ENCODE measurements at regions not wholly inside any gene's neighbourhood (a gene's known extent, or its start where the extent isn't known, plus 50 kb on each side); places are given as distances from the start of the nearest gene placed in this dataset.
A peak's percentile ranks its signal among the peaks of the same experiment; 100 is the strongest.
"Not testable (repeated sequence)": the region's sequence is repeated elsewhere in the genome, so short reads cannot be mapped to it uniquely, and the experiment has no call there.

DNA sequence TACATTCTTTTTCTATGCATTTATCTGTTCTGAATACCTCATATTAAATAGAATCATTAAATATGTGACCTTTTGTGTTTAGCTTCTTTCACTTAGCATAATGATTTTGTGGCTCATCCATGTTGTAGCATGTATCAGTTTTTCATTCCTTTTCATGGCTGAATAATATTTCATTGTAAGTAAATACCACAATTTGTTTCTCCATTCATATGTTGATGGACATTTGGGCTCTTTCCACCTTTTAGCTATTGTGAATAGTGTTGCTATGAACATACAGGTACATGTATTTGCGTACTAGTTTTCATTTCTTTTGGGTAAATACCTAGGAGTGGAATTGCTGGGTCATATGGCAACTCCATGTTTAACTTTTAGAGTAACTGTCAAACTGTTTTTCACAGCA lies 85.1 kb downstream of the GNL3L start:
- Histone ChIP-seq H3K27me3 (replicated peaks; ENCODE audit: control insufficient read depth, insufficient read depth, low read length, poor library complexity, severe bottlenecking) (no peaks in the 10 kb centered on the region), H3K4me1 (ENCODE audit: control insufficient read depth, insufficient read depth, low read length, poor library complexity, severe bottlenecking) (no peaks in the 10 kb centered on the region), H3K9me3 (ENCODE audit: control insufficient read depth, low read length) (no peaks in the 10 kb centered on the region), H3K27ac (ENCODE audit: insufficient read depth, low read length, poor library complexity, severe bottlenecking) (no peak overlapping the region), H3K36me3 (ENCODE audit: control insufficient read depth, insufficient read depth, low read length) (no peaks in the 10 kb centered on the region), H3K4me3 (ENCODE audit: insufficient read depth, low read depth, low read length, poor library complexity, severe bottlenecking) (no peak overlapping the region)
- no peak for DNase-seq

DNA sequence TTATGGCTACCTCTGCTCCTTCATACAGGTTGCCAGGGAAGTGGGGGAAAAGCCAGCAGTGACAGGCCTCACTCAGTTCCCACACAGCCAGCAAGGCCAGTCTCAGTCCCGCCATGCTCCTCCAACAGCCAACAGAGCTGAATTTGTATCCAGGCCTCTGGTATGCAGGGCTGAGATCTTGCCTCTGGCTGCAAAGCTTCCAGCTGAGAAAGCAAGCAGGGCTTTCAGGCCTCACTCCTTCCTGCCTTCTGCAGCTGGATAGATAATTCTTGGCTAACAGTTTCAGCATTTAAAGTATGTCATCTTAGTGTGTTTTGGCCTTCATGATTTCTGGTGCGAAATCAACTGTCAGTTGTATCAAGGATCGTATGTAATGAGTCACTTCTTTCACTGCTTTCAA lies 103.6 kb downstream of the GNL3L start:
- no peaks in the 10 kb centered on the region for H3K36me3 ChIP-seq (ENCODE audit: control insufficient read depth, insufficient read depth, low read length)
- no peak overlapping the region for H3K27ac ChIP-seq (ENCODE audit: insufficient read depth, low read length, poor library complexity, severe bottlenecking)
- no peak overlapping the region for H3K4me3 ChIP-seq (ENCODE audit: insufficient read depth, low read depth, low read length, poor library complexity, severe bottlenecking)
- H3K4me1 ChIP-seq (ENCODE audit: control insufficient read depth, insufficient read depth, low read length, poor library complexity, severe bottlenecking), result no peaks in the 10 kb centered on the region
- no peak for DNase-seq
- no peaks in the 10 kb centered on the region for H3K9me3 ChIP-seq (ENCODE audit: control insufficient read depth, low read length)
- no peaks in the 10 kb centered on the region for H3K27me3 ChIP-seq (replicated peaks; ENCODE audit: control insufficient read depth, insufficient read depth, low read length, poor library complexity, severe bottlenecking)

DNA sequence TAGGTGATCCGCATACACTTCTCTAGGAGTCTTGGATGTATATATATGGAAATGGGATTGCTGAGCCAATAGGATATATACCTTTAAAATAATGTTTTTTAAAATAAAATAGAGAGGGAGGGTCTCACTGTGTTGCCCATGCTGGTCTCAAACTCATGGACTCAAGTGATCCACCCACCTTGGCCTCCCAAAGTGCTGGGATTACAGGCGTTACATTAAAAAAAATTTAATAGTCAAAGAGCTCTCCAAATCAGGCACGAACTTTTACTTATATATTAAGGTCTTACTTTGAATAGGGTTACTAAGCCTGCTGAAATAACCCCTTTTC lies 109.0 kb downstream of the GNL3L start:
- Histone ChIP-seq H3K9me3 (ENCODE audit: control insufficient read depth, low read length) (no peaks in the 10 kb centered on the region), H3K27ac (ENCODE audit: insufficient read depth, low read length, poor library complexity, severe bottlenecking) (peak overlapping the region; percentile 94), H3K36me3 (ENCODE audit: control insufficient read depth, insufficient read depth, low read length) (no peaks in the 10 kb centered on the region), H3K4me1 (ENCODE audit: control insufficient read depth, insufficient read depth, low read length, poor library complexity, severe bottlenecking) (no peaks in the 10 kb centered on the region), H3K27me3 (replicated peaks; ENCODE audit: control insufficient read depth, insufficient read depth, low read length, poor library complexity, severe bottlenecking) (no peaks in the 10 kb centered on the region), H3K4me3 (ENCODE audit: insufficient read depth, low read depth, low read length, poor library complexity, severe bottlenecking) (no peak overlapping the region)
- no peak for DNase-seq

DNA sequence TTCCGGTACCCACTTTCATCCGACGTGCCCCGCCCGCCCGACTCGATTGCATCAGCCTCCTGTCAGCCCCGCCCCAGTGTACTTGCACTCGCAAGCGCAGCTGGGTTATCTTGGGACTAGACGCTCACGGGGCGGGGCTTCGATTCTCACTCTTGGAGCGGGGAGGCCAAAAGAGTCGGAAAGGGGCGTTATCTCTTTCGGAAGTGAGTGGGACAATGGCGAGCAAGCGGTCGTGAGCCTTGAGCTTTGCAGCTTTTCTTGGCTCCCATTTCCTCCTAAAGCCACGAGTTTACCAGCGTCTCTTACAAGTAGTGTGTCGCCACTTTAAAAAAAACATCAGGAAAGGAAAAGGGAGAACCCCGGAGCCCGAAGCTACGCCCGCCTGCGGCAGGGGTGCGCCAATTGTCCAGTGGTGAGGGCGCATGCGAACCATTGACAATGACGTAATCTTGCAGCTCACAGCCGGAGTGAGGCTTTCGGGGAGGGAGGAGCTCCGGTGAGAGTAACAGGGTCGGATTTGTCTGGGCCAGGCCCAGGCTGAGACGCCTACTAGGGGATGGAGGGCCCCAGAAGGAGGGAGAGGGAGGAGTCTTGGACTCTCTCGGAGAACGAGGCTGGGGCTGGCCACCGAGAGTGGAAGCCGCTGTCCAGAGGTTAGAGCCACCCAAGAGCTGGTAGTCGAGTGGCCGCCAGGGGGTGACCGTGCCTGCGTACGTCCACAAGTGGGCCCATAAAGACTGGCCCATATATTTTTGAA lies 109.5 kb downstream of the GNL3L start:
- no peaks in the 10 kb centered on the region for H3K36me3 ChIP-seq (ENCODE audit: control insufficient read depth, insufficient read depth, low read length)
- peak overlapping the region; percentile 65 for H3K4me3 ChIP-seq (ENCODE audit: insufficient read depth, low read depth, low read length, poor library complexity, severe bottlenecking)
- no peaks in the 10 kb centered on the region for H3K4me1 ChIP-seq (ENCODE audit: control insufficient read depth, insufficient read depth, low read length, poor library complexity, severe bottlenecking)
- DNase-seq, result peak; percentile 83 to 88 (median 86)
- H3K27ac ChIP-seq (ENCODE audit: insufficient read depth, low read length, poor library complexity, severe bottlenecking), result peak overlapping the region; percentile 94
- H3K27me3 ChIP-seq (replicated peaks; ENCODE audit: control insufficient read depth, insufficient read depth, low read length, poor library complexity, severe bottlenecking), result no peaks in the 10 kb centered on the region
- no peaks in the 10 kb centered on the region for H3K9me3 ChIP-seq (ENCODE audit: control insufficient read depth, low read length)

DNA sequence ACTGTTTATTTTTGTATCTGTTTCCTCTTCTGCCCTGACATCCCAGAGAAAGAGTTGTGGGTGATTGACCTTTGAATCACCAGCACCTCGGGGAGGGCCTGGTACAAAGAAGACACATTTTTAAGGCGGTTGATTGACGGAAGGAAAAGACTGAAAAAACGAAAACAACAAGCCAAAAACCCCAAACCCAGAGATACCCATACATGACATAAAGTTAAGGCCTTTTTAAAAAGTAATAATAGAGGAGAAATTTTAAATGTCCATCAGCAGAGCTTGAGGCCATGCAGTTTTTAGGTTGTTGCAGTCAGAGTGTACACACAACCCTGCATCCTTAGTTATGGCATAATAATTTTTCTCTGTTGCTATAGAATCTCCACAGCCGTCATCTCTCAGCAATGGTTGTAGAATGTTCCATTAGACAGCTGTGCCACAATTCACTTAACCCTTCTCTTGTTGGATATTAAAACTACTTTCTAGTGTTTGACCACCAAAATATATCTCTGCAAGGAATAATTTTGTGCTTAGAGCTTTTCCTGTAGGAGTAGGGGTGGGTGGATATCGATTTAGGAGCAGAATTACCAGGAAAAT lies 110.2 kb downstream of the GNL3L start:
- no peak for DNase-seq
- H3K4me3 ChIP-seq (ENCODE audit: insufficient read depth, low read depth, low read length, poor library complexity, severe bottlenecking), result peak overlapping the region; percentile 65
- H3K27me3 ChIP-seq (replicated peaks; ENCODE audit: control insufficient read depth, insufficient read depth, low read length, poor library complexity, severe bottlenecking), result no peaks in the 10 kb centered on the region
- H3K27ac ChIP-seq (ENCODE audit: insufficient read depth, low read length, poor library complexity, severe bottlenecking), result peak overlapping the region; percentile 94
- H3K36me3 ChIP-seq (ENCODE audit: control insufficient read depth, insufficient read depth, low read length), result no peaks in the 10 kb centered on the region
- no peaks in the 10 kb centered on the region for H3K9me3 ChIP-seq (ENCODE audit: control insufficient read depth, low read length)
- H3K4me1 ChIP-seq (ENCODE audit: control insufficient read depth, insufficient read depth, low read length, poor library complexity, severe bottlenecking), result no peaks in the 10 kb centered on the region

DNA sequence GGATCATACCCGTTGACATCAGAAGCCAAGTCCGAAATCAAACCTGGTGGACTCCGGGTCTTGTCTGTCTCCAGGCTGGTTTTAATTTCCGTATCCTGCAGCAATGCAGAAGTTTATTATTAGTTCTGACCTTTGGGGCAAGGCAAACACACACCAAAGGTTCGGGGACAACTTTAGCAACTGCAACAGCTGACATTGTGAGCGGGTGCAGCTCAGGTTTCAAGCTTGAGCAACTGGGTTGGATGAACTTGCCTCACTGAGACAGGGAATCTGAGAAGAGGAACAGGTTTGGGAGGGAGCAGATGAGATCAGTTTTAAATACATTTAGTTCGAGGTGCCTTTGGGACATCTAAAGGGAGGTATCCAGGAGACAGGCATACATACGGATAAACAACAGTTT lies 110.7 kb downstream of the GNL3L start:
- no peaks in the 10 kb centered on the region for H3K9me3 ChIP-seq (ENCODE audit: control insufficient read depth, low read length)
- H3K4me1 ChIP-seq (ENCODE audit: control insufficient read depth, insufficient read depth, low read length, poor library complexity, severe bottlenecking), result no peaks in the 10 kb centered on the region
- H3K4me3 ChIP-seq (ENCODE audit: insufficient read depth, low read depth, low read length, poor library complexity, severe bottlenecking), result no peak overlapping the region
- H3K36me3 ChIP-seq (ENCODE audit: control insufficient read depth, insufficient read depth, low read length), result no peaks in the 10 kb centered on the region
- H3K27ac ChIP-seq (ENCODE audit: insufficient read depth, low read length, poor library complexity, severe bottlenecking), result no peak overlapping the region
- DNase-seq, result no peak
- no peaks in the 10 kb centered on the region for H3K27me3 ChIP-seq (replicated peaks; ENCODE audit: control insufficient read depth, insufficient read depth, low read length, poor library complexity, severe bottlenecking)

DNA sequence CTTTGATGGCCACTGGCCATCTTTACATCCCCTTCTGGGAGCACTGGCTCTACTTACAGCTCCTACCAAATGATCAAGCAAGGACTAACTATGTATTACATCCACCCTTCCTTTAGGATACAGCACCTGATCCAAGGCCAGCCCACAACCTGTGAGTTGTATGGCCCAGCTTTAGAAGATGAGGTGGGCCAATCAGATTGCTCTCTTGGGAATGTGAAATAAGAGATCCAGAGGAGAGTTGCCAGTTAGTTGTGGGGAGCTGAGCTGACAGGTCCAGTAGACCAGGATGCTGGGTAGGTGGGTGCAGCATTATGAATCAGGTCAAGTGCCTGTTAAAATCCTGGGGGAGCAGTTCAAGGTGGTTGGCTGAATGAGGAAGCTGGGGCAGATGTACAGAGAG lies 111.5 kb downstream of the GNL3L start:
- no peaks in the 10 kb centered on the region for H3K4me1 ChIP-seq (ENCODE audit: control insufficient read depth, insufficient read depth, low read length, poor library complexity, severe bottlenecking)
- H3K4me3 ChIP-seq (ENCODE audit: insufficient read depth, low read depth, low read length, poor library complexity, severe bottlenecking), result no peak overlapping the region
- no peaks in the 10 kb centered on the region for H3K27me3 ChIP-seq (replicated peaks; ENCODE audit: control insufficient read depth, insufficient read depth, low read length, poor library complexity, severe bottlenecking)
- no peaks in the 10 kb centered on the region for H3K36me3 ChIP-seq (ENCODE audit: control insufficient read depth, insufficient read depth, low read length)
- H3K9me3 ChIP-seq (ENCODE audit: control insufficient read depth, low read length), result no peaks in the 10 kb centered on the region
- no peak overlapping the region for H3K27ac ChIP-seq (ENCODE audit: insufficient read depth, low read length, poor library complexity, severe bottlenecking)
- DNase-seq, result no peak

DNA sequence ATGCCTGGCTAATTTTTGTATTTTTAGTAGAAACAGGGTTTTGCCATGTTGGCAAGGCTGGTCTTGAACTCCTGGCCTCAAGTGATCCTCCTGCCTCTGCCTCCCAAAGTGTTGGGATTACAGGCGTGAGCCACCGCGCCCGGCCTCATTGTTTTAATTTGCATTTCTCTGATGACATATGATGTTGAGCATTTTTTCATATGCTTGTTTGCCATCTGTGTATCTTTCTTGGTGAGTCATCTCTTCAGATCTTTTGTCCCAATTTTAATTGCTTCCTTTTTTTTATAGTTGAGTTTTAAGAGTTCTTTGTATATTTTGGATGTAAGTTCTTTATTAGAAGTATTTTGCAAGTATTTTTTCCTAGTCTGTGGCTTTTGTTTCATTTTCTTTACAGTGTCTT lies 117.6 kb downstream of the GNL3L start:
- H3K36me3 ChIP-seq (ENCODE audit: control insufficient read depth, insufficient read depth, low read length); DNase-seq; H3K4me1 ChIP-seq (ENCODE audit: control insufficient read depth, insufficient read depth, low read length, poor library complexity, severe bottlenecking); H3K27me3 ChIP-seq (replicated peaks; ENCODE audit: control insufficient read depth, insufficient read depth, low read length, poor library complexity, severe bottlenecking); H3K4me3 ChIP-seq (ENCODE audit: insufficient read depth, low read depth, low read length, poor library complexity, severe bottlenecking); H3K27ac ChIP-seq (ENCODE audit: insufficient read depth, low read length, poor library complexity, severe bottlenecking); H3K9me3 ChIP-seq (ENCODE audit: control insufficient read depth, low read length): not testable (repeated sequence)

DNA sequence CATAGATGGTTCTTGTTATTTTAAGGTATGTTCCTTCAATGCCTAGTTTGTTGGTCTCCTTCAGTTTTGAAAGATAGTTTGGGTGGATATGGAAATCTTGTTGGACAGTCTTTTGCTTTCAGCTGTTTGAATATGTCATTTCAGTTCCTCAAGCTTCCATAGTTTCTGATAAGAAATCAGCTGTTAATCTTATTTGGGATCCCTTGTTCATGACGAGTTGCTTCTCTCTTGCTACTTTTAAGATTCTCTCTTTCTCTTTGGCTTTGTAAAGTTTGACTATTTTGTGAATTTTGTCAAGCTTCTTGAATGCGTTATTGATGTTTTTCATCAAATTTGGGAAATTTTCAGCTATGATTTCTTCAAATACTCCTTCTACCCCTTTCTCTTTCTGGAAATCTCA lies 129.5 kb downstream of the GNL3L start:
- Histone ChIP-seq H3K4me3 (ENCODE audit: insufficient read depth, low read depth, low read length, poor library complexity, severe bottlenecking) (no peak overlapping the region), H3K9me3 (ENCODE audit: control insufficient read depth, low read length) (no peaks in the 10 kb centered on the region), H3K4me1 (ENCODE audit: control insufficient read depth, insufficient read depth, low read length, poor library complexity, severe bottlenecking) (no peaks in the 10 kb centered on the region), H3K36me3 (ENCODE audit: control insufficient read depth, insufficient read depth, low read length) (no peaks in the 10 kb centered on the region), H3K27me3 (replicated peaks; ENCODE audit: control insufficient read depth, insufficient read depth, low read length, poor library complexity, severe bottlenecking) (no peaks in the 10 kb centered on the region), H3K27ac (ENCODE audit: insufficient read depth, low read length, poor library complexity, severe bottlenecking) (no peak overlapping the region)
- no peak for DNase-seq

DNA sequence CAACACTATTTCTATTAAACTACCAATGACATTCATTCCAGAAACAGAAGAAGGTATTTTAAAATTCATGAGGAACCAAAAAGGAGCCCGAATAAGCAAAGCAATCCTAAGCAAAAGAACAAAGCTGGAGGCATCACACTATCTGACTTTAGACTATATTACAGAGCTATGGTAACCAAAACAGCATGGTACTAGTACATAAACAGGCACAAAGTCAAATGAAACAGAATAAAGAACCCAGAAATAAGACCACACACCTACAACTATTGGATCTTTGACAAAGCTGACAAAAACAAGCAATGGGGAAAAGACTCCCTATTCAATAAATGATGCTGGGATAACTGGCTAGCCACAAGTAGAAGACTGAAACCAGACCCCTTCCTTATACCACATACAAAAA lies 122.3 kb downstream of the ITIH6 start:
- DNase-seq, result no peak
- Histone ChIP-seq H3K4me3 (ENCODE audit: insufficient read depth, low read depth, low read length, poor library complexity, severe bottlenecking) (no peak overlapping the region), H3K27ac (ENCODE audit: insufficient read depth, low read length, poor library complexity, severe bottlenecking) (no peak overlapping the region), H3K27me3 (replicated peaks; ENCODE audit: control insufficient read depth, insufficient read depth, low read length, poor library complexity, severe bottlenecking) (no peaks in the 10 kb centered on the region), H3K36me3 (ENCODE audit: control insufficient read depth, insufficient read depth, low read length) (no peaks in the 10 kb centered on the region), H3K9me3 (ENCODE audit: control insufficient read depth, low read length) (no peaks in the 10 kb centered on the region), H3K4me1 (ENCODE audit: control insufficient read depth, insufficient read depth, low read length, poor library complexity, severe bottlenecking) (no peaks in the 10 kb centered on the region)

Measured in effector memory CD4-positive, alpha-beta T cell (primary cell).